Cerebellar nuclear complex (tissue), 1 donor: ENCODE measurements at regions not wholly inside any gene's neighbourhood (a gene's known extent, or its start where the extent isn't known, plus 50 kb on each side); places are given as distances from the start of the nearest gene placed in this dataset.

ENCODE experiments used
- DNase-seq, 2 experiments: peaks; one replicate each; lab custom pipeline; 2025; lab: John Stamatoyannopoulos, UW

DNA sequence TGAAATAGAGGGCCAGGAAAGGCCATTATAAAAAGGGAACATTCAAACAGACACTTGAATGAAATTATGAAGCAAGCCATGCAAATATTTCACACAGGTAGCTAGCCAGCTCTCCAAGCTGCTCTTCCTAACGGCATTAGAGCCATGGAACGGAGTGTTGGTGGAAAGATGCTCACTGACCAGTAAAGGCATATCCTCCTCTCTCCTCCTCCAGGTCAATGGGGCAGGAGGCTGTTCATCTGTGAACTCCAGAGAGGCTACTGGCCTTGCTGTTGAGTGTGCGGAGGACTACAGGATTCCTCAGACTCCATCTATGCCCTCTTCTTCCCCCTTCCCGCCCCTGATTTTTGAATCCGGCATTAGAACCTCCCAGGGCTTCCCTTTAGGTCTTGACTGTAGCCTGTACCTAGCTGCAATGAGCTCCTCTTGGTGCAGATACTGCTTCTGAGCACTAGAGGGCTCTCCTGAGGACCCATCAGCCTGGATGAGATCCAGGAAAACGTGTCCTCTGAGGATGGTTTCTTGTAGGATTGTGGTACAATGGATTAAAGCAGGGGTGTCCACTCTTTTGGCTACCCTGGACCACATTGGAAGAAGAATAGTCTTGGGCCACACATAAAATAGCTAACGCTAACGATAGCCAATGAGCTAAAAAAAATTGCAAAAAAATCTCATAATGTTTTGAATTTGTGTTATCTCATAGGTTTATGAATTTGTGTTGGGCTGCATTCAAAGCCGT lies 162.2 kb downstream of the SREK1 start:
- no peak for DNase-seq

DNA sequence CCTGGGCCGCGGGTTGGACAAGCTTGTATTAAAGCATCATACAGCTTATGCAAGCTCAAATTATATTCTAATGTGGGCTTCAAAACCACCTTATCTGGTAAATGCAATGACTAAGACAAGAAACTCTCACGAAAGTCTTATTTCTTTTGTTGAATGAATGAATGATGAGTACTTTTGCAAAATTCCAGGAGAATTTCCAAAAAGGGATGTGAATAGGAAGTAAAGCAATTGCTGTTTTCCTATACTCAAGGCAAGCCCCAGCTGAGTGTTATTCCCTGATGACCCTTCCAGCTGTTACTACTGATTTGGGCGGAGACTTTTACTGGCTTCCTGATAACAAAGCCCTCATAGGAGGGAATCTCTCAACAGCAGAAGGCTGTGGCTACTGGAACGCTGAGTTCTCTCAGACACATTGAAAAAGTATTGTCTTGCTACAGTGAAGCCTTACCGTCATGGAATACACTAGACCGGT lies 162.8 kb downstream of the SREK1 start:
- no peak for DNase-seq

DNA sequence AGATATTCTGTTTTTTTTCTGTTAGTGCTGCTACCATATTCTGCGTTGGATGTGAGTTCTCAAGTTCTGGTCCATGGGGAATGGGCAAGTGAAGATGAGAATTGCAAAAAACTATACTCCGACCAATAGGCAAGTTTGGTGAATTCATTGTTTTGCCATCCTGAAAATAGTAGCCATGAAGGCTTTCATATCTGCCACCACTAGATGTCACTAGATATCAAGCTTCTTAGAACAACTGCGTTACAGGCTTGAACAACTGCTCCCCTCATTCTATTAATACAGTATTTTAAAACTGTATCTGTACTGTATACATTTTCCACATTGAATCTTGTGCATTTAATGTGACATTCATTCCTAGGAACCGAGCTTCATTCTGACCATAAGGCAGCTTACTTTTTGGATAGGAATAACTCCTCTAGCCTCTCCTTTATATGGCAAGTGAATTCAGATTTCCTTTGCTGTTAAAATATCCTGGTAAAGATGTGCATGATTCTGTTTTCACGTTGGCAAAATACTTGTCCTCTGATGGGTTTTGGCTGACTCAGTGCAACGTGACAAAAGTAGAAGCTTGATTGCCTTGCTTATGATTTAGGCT lies 163.6 kb downstream of the SREK1 start:
- DNase-seq: no peak

DNA sequence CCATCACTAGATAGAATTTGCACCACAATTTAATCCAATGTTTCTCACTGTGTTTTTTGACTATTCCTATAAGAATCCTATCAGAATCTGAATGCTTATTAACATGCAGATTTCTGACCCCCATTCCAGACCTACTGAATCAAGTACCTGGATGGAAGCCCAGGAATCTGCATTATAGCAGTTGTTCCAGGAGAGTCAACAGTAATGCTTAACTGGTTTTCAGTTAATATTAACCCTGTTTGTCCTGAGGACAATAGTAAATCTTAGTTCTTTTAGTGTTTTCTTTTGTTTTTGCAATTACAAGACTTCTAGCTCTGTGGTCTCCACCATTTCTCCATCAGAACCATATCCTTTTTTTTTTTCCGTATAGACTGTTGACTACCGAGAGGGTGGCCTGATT lies 168.2 kb downstream of the SREK1 start:
- no peak for DNase-seq

DNA sequence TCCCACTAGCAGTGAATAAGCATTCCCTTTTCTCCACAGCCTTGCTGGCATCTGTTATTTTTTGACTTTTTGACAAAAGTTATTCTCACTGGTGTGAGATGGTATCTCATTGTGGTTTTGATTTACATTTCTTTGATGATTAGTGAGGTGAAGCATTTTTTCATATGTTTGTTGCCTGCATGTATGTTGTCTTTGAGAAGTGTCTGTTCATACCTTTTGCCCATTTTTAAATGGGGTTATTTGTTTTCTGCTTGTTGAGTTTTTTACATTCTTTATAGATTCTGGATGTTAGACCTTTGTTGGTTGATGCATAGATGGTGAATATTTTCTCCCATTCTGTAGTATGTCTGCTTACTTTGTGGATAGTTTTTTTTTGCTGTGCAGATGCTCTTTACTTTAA lies 171.7 kb downstream of the SREK1 start:
- no peak for DNase-seq

DNA sequence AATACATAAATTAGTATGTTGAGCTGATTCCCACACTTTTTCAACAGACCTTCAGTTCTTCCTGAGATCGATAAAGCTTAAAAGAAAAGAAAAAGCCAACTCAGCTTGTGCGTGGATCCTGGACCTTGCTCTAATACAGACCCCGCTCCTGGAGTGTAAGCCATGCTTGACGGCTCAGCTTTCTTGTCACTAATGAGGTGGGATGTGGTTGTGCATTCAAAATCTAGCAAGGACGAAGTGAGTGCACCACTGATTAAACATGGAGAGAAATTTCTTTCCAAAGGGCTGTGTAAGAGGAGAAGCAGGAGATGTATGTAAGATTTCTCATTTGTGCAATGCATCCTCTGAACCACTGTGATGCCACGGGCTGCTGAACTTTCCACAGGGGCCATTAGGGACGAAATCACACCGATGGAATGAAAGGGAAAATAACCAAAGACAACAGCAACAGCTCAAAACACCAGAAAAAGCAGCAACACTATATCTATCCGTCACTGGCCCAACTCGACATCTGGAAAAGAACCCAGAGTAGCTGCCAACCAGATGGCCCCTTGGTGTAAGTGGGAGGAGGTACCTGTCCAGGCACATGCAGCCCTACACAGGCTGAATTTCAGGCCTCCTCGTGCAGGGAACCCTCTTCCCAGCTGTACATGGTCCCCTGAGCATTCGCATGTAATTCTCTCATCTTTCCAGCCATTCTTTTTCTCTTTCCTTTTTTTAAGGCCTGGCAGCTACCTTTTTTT lies 178.9 kb downstream of the SREK1 start:
- DNase-seq: no peak

DNA sequence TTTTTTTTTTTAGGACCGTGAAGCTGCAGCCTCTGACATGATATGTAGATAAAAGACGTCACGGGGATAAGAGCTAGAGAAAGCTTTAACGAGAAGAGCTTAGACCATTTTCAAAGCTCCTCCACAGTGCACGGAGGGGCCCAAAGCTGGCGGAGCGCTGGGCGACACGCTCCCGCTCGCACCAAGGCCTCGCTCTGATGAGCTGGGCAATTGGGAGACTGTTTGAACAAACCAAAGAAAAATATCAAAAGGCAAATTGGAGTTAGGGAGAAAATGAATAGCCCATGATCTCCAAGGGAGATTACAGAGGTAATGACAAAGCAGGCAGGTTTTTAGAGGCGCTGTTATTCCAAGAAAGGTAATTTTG lies 179.4 kb downstream of the SREK1 start:
- DNase-seq: no peak

DNA sequence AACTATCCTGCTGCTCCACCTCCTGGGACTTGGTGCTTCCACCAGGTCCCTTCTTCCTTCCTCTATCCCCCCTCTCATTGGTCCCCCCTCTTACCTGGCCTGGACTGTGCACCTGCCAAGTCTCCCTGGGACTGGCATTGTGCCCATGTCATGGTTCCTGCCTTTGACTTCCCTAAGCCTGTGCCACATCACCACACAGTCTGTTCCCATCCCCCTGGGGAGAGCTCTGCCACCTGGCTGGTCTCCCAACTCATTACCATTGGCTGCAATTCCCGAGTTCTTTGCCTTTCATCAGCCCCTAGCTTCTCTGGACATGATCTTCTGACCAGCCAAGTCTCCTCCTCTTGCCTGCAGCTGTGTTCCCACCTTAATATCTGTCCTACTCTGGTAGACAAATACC lies 180.3 kb downstream of the SREK1 start:
- no peak for DNase-seq

DNA sequence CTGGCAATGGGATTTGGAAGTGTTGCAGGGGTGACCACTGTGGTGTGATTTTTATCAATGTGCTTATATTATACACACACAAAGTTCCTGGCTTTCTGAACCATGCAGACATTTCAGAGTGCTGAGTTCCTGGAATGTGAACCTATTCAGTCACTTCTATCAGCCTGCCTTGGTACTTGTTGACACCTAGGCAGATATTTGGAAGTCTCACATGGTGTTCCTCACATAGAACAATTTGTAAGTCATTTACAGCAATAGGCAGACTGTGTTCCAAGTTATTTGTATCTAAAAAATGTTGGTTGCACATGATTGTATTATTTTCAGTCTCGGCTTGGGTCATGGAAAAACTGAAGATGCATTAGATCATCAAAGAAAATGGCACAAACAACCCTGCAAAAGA lies 182.2 kb downstream of the SREK1 start:
- DNase-seq: no peak

DNA sequence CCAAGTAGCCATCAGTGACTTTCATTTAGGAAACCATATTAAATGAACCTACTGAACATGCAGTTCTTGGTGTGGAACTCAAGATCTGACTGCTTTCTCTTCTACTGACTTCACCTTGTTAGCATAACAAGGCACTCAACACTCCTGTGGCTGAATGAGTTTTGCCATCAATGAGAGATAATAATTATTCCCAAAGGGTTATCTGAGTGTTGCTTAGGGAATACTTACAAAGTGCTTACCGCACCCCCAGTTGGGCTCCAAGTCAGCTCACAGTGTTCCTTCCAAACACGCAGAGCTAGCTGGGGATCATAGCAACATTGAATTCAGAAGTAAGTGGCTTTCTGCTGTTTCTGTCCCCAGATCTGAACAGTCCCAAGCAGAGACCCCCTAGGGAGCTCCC lies 182.9 kb downstream of the SREK1 start:
- no peak for DNase-seq

DNA sequence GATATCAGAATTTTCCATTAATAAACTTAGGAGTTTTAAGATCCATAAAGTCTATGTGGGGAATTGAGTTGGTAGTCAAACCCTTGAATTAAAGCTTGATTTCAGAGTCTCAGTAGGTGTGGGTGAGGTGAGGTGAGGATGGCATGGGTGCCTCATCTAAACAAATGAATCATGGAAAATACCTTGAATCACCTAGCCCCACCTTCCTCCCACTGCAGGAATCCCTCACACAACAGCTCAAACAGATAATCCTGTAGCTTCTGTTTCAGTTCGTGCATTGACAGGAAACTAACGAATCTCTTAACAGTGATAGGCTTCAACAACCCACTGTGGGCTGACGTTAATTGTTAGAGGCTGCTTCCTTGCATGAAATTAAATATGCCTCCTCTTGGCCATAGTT lies 185.0 kb downstream of the SREK1 start:
- DNase-seq: no peak

DNA sequence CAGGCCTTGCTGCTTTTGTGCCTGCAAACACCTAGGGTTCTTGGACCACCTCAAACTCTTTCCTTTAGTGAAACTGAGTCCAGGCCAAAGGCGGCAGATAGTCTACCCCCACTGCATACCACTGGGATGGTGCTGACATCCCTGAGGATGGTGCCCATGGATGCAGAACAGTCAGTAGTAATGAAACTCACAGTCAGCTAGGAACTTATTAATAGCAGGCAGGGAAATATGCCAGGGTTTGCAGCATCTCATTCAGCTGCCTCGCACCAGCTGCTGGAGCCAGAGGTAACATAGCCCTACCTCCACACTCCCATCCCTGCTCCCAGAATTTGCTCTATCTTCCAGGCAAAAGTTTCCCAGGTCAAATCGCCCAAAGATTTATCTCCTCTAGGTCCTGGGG lies 189.1 kb downstream of the SREK1 start:
- DNase-seq: no peak

DNA sequence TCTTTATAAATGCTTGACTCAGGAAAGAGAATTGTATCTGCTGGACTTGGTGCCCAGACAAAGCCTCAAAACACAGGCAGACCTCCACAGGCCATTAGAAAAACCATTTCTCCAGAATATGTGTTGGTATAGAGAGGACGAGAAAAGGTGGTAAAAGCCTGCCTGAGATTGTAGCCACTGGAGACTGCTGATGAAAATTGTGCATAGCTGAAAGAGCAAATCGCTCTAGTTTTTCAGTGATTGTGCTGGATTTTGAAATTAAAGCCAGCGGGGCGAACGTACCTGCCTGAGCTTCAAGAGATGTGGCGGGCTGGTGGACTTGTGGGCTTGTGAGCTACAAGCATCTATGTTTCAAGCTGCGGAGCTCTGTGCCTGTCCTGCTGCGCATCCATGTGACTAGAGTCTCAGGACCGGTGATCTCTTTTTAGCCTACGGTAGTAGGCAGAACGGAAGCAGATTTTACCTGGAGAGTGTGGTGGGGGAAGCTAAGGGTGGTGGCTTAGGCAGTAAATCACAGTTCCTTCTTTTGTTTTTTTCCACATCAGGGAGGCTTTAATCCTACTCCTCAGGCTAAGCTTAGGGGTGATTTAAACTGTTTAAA lies 193.6 kb downstream of the SREK1 start:
- no peak for DNase-seq

DNA sequence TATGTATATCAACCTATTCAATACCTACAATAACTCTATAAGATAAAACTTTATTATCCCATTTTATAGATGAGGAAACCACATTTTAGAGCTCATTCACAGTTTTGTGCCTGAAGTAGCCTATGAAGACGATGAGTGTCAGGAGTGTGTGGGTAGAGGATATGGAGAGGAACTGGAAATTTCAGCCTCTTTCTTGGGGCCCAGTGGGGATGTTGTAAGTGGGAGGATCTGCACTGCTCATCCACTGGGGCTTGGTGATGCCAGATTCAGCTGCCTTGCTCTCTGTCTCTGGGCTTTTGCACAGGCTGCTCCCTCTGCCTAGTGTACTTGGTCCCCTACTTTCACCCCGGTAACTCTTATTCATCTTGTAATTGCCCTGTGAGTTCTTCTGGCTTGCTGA lies 194.7 kb downstream of the SREK1 start:
- DNase-seq: no peak

DNA sequence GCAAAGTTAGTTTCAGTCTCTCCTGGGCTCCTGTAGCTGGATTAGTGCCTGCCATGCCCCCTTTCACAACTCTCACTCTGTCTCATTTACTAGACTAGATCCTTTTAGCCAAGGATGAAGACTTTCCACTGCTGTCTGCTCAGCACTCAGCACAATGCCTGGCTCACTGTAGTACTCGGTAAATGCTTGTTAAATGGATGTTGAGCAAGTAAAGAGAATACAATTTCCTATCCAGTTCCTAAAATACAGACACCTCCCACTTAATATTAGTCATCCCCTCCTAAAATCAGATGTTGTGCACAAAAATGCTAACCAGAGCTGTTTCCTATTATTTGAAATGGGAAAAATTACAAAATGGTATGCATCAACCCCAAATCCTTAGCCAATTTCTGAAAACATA lies 195.8 kb downstream of the SREK1 start:
- DNase-seq: no peak

DNA sequence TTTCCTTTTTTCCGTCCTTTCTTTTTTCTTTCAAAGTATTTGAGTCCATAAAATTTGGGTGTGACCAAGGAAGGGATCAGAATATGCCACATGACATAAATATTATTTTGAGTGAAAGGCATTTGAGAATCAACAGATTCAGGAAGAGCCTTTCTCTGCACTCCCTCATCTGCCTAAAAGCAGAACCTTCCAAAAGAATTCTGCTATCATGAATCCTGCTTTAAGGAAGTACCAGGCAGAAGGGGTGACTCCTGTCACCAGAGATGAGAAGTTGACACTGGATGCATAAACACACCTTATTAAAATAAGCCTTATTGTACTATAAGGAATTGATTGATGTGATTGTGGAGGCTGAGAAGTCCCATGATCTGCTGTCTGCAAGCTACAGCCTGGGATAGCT lies 196.7 kb downstream of the SREK1 start:
- DNase-seq: no peak

DNA sequence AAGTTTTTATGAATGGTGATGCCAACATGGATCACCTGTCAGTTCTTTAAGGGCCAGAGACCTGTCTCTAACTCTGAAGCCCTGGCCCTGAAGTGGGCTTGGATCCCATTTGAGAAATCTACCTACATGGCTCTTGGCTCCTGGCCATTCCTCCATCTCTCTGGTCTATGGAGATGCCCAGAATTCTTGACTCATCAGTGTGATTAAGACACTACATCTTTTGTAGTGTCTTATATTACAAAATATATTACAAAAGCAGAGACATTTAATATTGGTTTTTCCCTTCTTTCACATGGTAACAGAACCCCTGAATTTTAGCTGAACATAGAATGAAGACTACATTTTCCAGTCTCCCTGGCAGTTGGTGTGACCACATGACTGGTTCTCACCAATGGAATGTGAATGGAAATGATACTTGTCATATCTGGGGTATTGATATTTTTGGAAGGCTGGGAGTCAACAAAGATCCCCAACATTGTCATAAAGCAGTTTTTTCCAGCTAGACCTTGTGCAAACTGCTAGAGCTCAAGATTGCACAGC lies 198.3 kb downstream of the SREK1 start:
- DNase-seq: no peak

DNA sequence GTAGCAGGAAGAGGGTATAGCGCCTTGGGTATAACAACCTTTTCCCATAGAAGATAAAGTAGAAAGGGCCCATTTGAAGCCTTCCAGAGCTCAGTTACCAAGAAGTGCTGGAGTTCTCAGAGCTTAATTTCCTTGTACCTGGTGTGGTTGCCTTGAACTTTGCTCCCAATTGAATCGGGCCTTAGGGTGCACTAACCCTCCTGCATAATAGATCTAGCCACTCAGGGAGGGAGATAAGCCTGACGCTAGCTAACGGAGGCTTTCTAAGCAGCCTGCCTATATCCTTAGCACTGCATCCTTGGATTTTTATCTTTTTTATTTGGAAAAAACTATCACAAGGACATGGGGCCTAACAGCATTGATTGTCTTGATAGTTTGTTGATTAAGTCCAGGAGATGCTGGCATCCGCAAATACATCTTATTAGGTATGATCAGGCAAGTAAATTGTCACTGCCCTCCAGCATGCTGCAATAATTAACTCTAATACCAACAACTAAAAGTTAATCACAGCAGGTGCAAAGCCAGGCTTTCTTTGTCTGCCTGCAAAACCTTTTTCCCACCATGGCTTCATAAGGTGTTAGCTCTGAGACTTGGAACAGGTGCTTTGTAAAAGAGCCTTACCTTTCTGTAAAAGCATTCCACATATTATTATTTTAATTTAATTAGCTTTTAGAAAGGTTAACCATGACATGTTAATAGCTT lies 199.4 kb downstream of the SREK1 start:
- no peak for DNase-seq

DNA sequence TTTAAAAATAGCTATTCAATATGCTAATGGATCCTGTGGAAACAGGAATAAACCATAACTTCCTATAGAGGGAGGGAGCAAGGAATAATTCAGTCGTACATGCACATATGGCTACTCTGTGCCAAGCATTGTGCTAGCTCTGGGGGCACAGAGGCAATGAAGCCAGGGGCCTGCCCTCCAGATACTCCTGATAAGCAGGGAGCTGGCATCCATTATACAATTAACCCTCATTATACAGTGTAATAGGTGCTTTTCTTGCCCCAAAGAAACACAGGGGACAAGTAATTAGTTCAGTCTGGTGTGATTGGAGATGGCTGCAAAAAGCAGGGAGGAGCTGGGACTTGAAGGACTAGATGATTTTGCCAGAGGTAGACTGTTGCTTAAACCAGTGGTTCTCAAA lies 200.4 kb downstream of the SREK1 start:
- no peak for DNase-seq

DNA sequence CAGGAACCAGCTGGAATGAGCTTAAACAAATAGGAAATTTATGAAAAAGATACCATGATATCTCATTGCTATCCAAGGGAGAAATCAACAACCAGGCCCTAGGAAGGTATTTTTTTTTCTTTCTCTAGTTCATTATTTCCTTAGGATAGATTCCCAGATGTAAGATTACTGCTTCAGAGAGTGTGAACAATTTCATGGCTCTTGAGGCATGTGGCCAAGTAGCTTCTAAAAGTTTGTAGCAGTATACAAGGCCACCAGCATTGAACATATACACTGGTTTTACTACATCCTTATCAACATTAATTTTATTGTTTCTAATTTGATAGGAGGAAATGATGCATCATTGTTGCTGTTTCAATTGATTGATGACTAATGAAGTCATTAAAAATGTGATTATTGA lies 201.2 kb downstream of the SREK1 start:
- DNase-seq: no peak

DNA sequence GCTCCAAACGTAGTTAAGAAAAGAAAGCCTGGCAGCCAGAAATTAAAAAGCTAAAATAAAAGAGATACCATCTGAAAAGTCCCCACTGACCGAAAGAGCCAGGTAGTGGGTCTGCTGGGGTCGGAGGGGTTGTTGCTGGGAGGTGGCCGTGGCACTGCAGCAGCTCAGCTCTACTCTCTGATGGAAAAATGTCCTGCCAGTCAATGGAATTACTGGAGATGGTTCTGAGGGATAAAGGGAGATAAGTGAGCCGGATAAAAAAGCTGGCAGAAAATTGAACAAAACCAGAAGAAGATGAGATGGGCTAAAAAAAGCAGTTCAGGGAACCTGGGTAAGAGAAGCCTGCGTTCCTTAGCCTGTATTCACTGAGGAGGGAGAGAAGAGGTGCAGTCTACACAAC lies 202.8 kb downstream of the SREK1 start:
- no peak for DNase-seq
